Neutrophil (primary cell): ENCODE measurements at regions not wholly inside any gene's neighbourhood (a gene's known extent, or its start where the extent isn't known, plus 50 kb on each side); places are given as distances from the start of the nearest gene placed in this dataset.

Experiments used
- H3K27ac ChIP-seq: fragments of 200-600 bp; sonication (generic); 2 replicates; pipeline ENCODE4 v1.5.1; 2016; ENCODE audit warnings: mild to moderate bottlenecking, moderate library complexity
- H3K27me3 ChIP-seq: fragments of 200-600 bp; sonication (generic); 2 replicates; pipeline ENCODE4 v1.6.0; 2016; ENCODE audit warnings: mild to moderate bottlenecking
- H3K36me3 ChIP-seq: fragments of 200-600 bp; sonication (generic); 2 replicates; pipeline ENCODE4 v1.5.1; 2017
- H3K4me1 ChIP-seq, 2 experiments: fragments of 200-600 bp in 1 of 2; sonication (generic) in 1 of 2; 1 replicate in 1 of 2; 2 replicates in 1 of 2; pipeline versions ENCODE4 v1.5.1 to v1.6.1; 2013 to 2016; ENCODE audit warnings: low read depth in 1 of 2, low read length in 1 of 2, mild to moderate bottlenecking in 1 of 2, moderate library complexity in 1 of 2; ENCODE audit not compliant: control insufficient read depth in 1 of 2, insufficient read depth in 1 of 2
- H3K4me3 ChIP-seq, 2 experiments: fragments of 200-600 bp in 1 of 2; sonication (generic) in 1 of 2; 1 replicate in 1 of 2; 2 replicates in 1 of 2; pipeline ENCODE4 v1.5.1; 2013 to 2016; ENCODE audit warnings: low read depth in 1 of 2, low read length in 1 of 2, mild to moderate bottlenecking in 1 of 2, moderate library complexity in 1 of 2
- H3K9me3 ChIP-seq: fragments of 200-600 bp; sonication (generic); 2 replicates; pipeline ENCODE4 v1.5.1; 2016
- TF ChIP-seq, protein P1 (sequence below): fragments of 200-600 bp; sonication (generic); IDR thresholded peaks from 2 replicates; pipeline ENCODE4 v1.5.1; 2016; ENCODE audit warnings: antibody characterized with exemption

DNA sequence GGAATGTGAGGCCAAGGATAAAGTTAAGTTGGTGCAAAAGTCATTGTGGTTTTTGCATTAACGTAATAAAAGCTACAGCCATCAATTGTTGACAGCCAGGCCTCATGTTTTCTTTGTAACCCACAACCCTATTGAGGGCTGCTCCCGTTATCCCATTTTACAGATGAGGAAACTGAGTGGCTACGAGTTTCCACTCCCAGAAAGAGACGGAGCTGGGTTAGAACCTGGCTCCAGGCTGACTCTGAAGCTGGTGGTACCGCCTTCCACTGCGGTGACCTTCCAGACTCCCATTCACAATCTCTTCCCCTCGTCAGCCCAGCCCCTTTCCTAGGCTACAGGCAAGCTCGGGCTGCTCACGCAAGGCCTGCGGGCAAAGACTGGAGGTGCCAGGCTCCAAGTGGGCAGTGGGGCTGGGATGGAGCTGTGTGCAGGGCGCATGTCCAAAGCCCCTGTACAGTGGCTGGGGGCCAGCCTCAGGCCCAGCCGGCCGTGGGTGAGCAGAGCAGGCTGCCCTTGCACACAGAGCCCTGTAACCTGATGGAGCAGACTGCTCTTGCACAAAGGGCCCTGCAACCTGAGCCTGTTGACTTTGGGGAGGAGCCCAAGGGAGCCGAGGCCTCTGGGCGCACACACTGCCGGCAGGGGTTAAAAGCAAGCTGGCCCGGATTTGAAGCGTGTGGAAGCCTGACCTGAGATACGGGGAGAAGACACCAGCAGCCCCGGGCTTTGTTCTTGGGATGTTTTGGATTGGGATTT lies 97.4 kb upstream of the TMPRSS2 start:
- no peaks in the 10 kb centered on the region for H3K36me3 ChIP-seq
- TF ChIP-seq, protein P1, sequence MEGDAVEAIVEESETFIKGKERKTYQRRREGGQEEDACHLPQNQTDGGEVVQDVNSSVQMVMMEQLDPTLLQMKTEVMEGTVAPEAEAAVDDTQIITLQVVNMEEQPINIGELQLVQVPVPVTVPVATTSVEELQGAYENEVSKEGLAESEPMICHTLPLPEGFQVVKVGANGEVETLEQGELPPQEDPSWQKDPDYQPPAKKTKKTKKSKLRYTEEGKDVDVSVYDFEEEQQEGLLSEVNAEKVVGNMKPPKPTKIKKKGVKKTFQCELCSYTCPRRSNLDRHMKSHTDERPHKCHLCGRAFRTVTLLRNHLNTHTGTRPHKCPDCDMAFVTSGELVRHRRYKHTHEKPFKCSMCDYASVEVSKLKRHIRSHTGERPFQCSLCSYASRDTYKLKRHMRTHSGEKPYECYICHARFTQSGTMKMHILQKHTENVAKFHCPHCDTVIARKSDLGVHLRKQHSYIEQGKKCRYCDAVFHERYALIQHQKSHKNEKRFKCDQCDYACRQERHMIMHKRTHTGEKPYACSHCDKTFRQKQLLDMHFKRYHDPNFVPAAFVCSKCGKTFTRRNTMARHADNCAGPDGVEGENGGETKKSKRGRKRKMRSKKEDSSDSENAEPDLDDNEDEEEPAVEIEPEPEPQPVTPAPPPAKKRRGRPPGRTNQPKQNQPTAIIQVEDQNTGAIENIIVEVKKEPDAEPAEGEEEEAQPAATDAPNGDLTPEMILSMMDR: no peak

DNA sequence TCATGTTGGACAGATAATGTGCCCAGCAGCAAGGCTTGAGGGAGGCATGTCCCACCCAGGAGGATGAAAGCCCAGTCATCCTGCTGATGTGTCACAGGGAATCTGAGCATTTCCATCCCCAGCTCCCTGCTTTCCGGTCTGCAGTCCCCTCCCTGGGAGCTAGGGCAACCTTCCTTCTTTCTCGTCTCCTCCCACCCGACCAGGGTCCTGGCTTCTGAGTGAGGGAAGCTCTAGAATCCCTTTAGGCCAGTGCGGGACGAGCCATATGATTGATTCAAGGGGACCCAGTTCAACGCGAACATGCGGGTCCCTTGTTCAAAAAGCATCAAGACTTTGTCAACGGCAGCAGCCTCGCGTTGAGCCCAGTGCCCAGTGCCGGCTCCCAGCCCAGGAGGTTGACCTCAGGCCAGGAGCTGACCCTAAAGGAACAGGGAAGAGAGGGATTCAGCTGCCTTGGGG lies 96.7 kb upstream of the TMPRSS2 start:
- Histone ChIP-seq H3K36me3 (no peaks in the 10 kb centered on the region), H3K4me3 (no peak overlapping the region), H3K9me3 (no peaks in the 10 kb centered on the region), H3K27ac (no peak overlapping the region), H3K27me3 (peaks cover 11% of the 10 kb centered on the region), H3K4me1 (no peaks in the 10 kb centered on the region)
- TF ChIP-seq, protein P1: no peak

More for the DNA sequence above, 97.4 kb upstream of the TMPRSS2 start:
- Histone ChIP-seq H3K4me3 (no peak overlapping the region), H3K9me3 (no peaks in the 10 kb centered on the region), H3K4me1 (no peaks in the 10 kb centered on the region), H3K27me3 (peaks cover 4% of the 10 kb centered on the region), H3K27ac (no peak overlapping the region)

DNA sequence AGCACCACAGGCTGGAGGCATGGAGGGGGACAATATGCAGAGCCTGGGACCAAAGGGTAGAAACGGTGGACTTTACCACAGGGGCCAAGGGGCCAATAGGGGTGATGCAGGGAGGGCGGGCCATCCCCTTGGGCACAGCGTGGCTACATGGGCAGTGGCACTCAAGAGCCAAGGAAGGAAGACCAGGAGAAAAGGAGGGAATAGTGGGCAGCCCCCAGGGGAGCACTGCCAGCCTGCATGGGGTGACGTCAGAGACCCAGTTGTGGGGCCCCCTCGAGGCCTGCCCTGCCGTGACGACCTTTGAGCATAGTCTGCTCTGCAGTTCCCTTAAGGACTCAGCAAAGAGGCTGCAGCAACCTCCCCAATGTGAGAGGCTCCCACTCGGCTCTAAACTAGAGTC lies 95.5 kb upstream of the TMPRSS2 start:
- no peaks in the 10 kb centered on the region for H3K36me3 ChIP-seq
- no peaks in the 10 kb centered on the region for H3K9me3 ChIP-seq
- peaks cover 23% of the 10 kb centered on the region for H3K27me3 ChIP-seq
- H3K4me1 ChIP-seq: no peaks in the 10 kb centered on the region
- TF ChIP-seq, protein P1: no peak
- H3K4me3 ChIP-seq: no peak overlapping the region
- no peak overlapping the region for H3K27ac ChIP-seq

DNA sequence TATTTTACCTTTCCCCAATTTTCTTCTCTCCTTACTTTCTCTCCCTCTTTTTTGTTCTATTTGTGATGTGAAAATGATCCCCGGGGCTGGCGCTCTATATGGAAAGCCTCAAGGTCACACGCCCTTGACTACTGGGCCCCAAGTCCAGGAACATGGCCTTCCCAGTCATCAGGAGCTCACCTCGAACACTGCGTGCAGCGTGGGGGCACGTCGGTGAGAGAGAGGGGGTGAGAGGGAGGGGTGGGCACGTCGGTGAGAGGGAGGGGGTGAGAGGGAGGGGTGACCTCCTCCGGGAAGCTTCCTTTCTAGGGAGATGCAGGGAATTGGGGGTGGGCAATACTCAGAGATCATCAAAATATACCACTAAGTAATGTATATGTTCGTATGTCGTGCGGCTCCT lies 94.6 kb upstream of the TMPRSS2 start:
- Histone ChIP-seq H3K9me3 (no peaks in the 10 kb centered on the region), H3K36me3 (no peaks in the 10 kb centered on the region), H3K4me1 (no peaks in the 10 kb centered on the region), H3K27ac (no peak overlapping the region), H3K4me3 (no peak overlapping the region), H3K27me3 (peaks cover 23% of the 10 kb centered on the region)
- TF ChIP-seq, protein P1: no peak

DNA sequence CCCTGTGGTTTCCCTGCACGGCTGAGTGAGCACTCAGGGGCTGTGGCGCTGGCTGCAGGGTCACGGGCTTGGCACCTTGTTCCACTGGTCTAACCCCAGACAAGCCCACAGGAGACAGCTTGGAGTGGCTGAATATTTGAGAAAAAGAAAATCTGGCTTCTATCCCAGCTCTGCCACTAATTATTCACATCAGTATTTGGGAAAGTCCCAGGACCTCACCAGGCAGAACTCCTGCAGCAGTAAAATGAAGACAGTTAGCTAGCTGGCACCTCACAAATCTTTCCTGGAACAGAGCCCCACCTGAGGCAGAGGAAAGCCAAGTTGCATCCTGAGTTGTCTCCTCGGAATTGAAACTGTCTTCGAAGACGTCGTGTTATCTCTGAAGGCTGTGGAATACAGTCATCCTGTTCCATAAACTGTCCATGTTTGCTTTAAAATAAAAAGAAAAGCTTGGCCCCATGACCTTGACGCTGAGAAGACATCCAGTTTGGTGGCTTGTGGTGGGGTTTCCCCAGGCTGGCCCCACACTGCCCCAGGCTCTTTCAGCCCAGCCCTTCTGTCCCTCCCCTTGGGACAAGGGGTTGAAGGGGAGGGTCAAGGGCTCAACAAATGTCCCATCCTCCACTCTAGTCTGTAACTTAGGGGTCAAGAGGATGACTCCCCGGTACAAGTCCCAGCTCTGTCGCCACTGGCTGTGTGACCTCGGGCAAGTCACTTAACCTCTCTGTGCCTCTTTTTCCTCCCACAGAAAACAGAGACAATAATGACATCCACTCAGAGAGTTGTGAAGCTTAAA lies 93.8 kb upstream of the TMPRSS2 start:
- no peaks in the 10 kb centered on the region for H3K9me3 ChIP-seq
- H3K4me1 ChIP-seq: no peaks in the 10 kb centered on the region
- H3K27ac ChIP-seq: no peak overlapping the region
- peaks cover 23% of the 10 kb centered on the region for H3K27me3 ChIP-seq
- no peaks in the 10 kb centered on the region for H3K36me3 ChIP-seq
- H3K4me3 ChIP-seq: no peak overlapping the region
- TF ChIP-seq, protein P1: no peak
